ENCODE measurements at regions not wholly inside any gene's neighbourhood (a gene's known extent, or its start where the extent isn't known, plus 50 kb on each side); places are given as distances from the start of the nearest gene placed in this dataset.

- Histone ChIP-seq H3K9me3 (ENCODE audit: control insufficient read depth, insufficient read depth, low read length) (no peaks in the 10 kb centered on the region), H3K27ac (ENCODE audit: low read depth, low read length) (peak overlapping the region; percentile 52), H3K27me3 (ENCODE audit: control insufficient read depth, insufficient read depth, low read length) (no peaks in the 10 kb centered on the region), H3K4me3 (ENCODE audit: low read depth, low read length) (no peak overlapping the region)
- CTCF ChIA-PET, result no interaction called here
- no peak for TF ChIP-seq CTCF (IDR thresholded peaks at IDR 0.05; ENCODE audit: low read depth, low read length)
- peak; percentile 64 for DNase-seq (ENCODE audit: low read depth, low spot score)
- POLR2A ChIA-PET, result interaction anchor here (0.6 to 1.2 kb wide), 2 partner anchors 199 to 390 kb away, joined by 3 to 4 read pairs; no protein-coding TSS in a partner anchor
These were observed 249.1 kb upstream of the LYZL1 start for GRCh38 chr10:29039677-29040189.

GRCh38 chr10:29041616-29042015, 247.3 kb upstream of the LYZL1 start:
- no peak for TF ChIP-seq CTCF (IDR thresholded peaks at IDR 0.05; ENCODE audit: low read depth, low read length)
- Histone ChIP-seq H3K9me3 (ENCODE audit: control insufficient read depth, insufficient read depth, low read length) (no peaks in the 10 kb centered on the region), H3K27me3 (ENCODE audit: control insufficient read depth, insufficient read depth, low read length) (no peaks in the 10 kb centered on the region), H3K4me3 (ENCODE audit: low read depth, low read length) (peak overlapping the region; percentile 3; the same call in 1 of the 2 replicates), H3K27ac (ENCODE audit: low read depth, low read length) (no peak overlapping the region)
- DNase-seq (ENCODE audit: low read depth, low spot score), result no peak
- POLR2A ChIA-PET, result no interaction called here
- CTCF ChIA-PET, result interaction anchor here (0.9 kb wide), 1 partner anchor 378 kb away, joined by 5 read pairs; no protein-coding TSS in a partner anchor

GRCh38 chr10:29048506-29048905, 240.4 kb upstream of the LYZL1 start:
- ChIA-PET CTCF (no interaction called here), POLR2A (no interaction called here)
- H3K4me3 ChIP-seq (ENCODE audit: low read depth, low read length), result no peak overlapping the region
- DNase-seq (ENCODE audit: low read depth, low spot score), result no peak
- no peak for TF ChIP-seq CTCF (IDR thresholded peaks at IDR 0.05; ENCODE audit: low read depth, low read length)
- no peaks in the 10 kb centered on the region for H3K9me3 ChIP-seq (ENCODE audit: control insufficient read depth, insufficient read depth, low read length)
- peaks cover 15% of the 10 kb centered on the region for H3K27me3 ChIP-seq (ENCODE audit: control insufficient read depth, insufficient read depth, low read length)
- no peak overlapping the region for H3K27ac ChIP-seq (ENCODE audit: low read depth, low read length)

GRCh38 chr10:29050081-29050480, 238.8 kb upstream of the LYZL1 start:
- no peak for TF ChIP-seq CTCF (IDR thresholded peaks at IDR 0.05; ENCODE audit: low read depth, low read length)
- Histone ChIP-seq H3K4me3 (ENCODE audit: low read depth, low read length) (no peak overlapping the region), H3K27ac (ENCODE audit: low read depth, low read length) (no peak overlapping the region), H3K9me3 (ENCODE audit: control insufficient read depth, insufficient read depth, low read length) (no peaks in the 10 kb centered on the region), H3K27me3 (ENCODE audit: control insufficient read depth, insufficient read depth, low read length) (peaks cover 20% of the 10 kb centered on the region)
- ChIA-PET POLR2A (no interaction called here), CTCF (no interaction called here)
- no peak for DNase-seq (ENCODE audit: low read depth, low spot score)

GRCh38 chr10:29055101-29055500, 233.8 kb upstream of the LYZL1 start:
- ChIA-PET CTCF (interaction anchor here (1.4 kb wide), 1 partner anchor 250 kb away, joined by 5 read pairs; no protein-coding TSS in a partner anchor), POLR2A (no interaction called here)
- Histone ChIP-seq H3K27me3 (ENCODE audit: control insufficient read depth, insufficient read depth, low read length) (peaks cover 18% of the 10 kb centered on the region), H3K4me3 (ENCODE audit: low read depth, low read length) (no peak overlapping the region), H3K27ac (ENCODE audit: low read depth, low read length) (no peak overlapping the region), H3K9me3 (ENCODE audit: control insufficient read depth, insufficient read depth, low read length) (no peaks in the 10 kb centered on the region)
- TF ChIP-seq CTCF (IDR thresholded peaks at IDR 0.05; ENCODE audit: low read depth, low read length), result no peak
- DNase-seq (ENCODE audit: low read depth, low spot score), result no peak
